ENCODE measurements at regions not wholly inside any gene's neighbourhood (a gene's known extent, or its start where the extent isn't known, plus 50 kb on each side); places are given as distances from the start of the nearest gene placed in this dataset.

- TF ChIP-seq, protein P1, sequence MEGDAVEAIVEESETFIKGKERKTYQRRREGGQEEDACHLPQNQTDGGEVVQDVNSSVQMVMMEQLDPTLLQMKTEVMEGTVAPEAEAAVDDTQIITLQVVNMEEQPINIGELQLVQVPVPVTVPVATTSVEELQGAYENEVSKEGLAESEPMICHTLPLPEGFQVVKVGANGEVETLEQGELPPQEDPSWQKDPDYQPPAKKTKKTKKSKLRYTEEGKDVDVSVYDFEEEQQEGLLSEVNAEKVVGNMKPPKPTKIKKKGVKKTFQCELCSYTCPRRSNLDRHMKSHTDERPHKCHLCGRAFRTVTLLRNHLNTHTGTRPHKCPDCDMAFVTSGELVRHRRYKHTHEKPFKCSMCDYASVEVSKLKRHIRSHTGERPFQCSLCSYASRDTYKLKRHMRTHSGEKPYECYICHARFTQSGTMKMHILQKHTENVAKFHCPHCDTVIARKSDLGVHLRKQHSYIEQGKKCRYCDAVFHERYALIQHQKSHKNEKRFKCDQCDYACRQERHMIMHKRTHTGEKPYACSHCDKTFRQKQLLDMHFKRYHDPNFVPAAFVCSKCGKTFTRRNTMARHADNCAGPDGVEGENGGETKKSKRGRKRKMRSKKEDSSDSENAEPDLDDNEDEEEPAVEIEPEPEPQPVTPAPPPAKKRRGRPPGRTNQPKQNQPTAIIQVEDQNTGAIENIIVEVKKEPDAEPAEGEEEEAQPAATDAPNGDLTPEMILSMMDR (IDR thresholded peaks at IDR 0.05; ENCODE audit: low read depth, low read length), result no peak
- TF ChIP-seq POLR2A (IDR thresholded peaks at IDR 0.05; ENCODE audit: extremely low read depth, insufficient read length) (no peak), MAX (IDR thresholded peaks at IDR 0.05; ENCODE audit: low read depth, low read length) (no peak)
These were observed 677.6 kb upstream of the ID2 start for GRCh38 chr2:8004250-8004681.

Data from NB4 (cell line).